OCI-LY7 (cell line): ENCODE measurements at regions not wholly inside any gene's neighbourhood (a gene's known extent, or its start where the extent isn't known, plus 50 kb on each side); places are given as distances from the start of the nearest gene placed in this dataset.

Experiments used
- BruUV-seq: library from RNA; stranded (reverse); fragments of 400-500 nt; replicated peaks from 2 replicates; lab custom pipeline; 2021; lab: Mats Ljungman, UMichigan
- CTCF ChIA-PET: fragments of 300-600 bp; sonication (Branson Sonifier 250); formaldehyde crosslinking; loops from one replicate; lab custom pipeline; 2022; ENCODE audit warnings: antibody characterized with exemption; ENCODE audit not compliant: unreplicated experiment; lab: Charles Lee
- POLR2A ChIA-PET: fragments of 300-600 bp; sonication (Branson Sonifier 250); formaldehyde crosslinking; loops from one replicate; lab custom pipeline; 2022; ENCODE audit warnings: antibody characterized with exemption; lab: Charles Lee
- DNase-seq: peaks from one replicate; pipeline ENCODE4 v3.0.0-alpha.2; 2015; ENCODE audit warnings: low spot score
- H2AFZ ChIP-seq: fragments of 200-600 bp; sonication (generic), shearing (Covaris generic); 2 replicates; pipeline ENCODE4 v1.6.1; 2014; ENCODE audit warnings: mild to moderate bottlenecking, antibody characterized with exemption, low read length, moderate library complexity
- H3K27ac ChIP-seq: fragments of 200-600 bp; sonication (generic); 2 replicates; pipeline ENCODE4 v1.5.1; 2014; ENCODE audit warnings: mixed run types, low read depth, mild to moderate bottlenecking, moderate library complexity, low read length, inconsistent platforms; ENCODE audit not compliant: poor library complexity, severe bottlenecking
- H3K36me3 ChIP-seq: fragments of 200-600 bp; sonication (generic); 2 replicates; pipeline ENCODE4 v1.6.1; 2014; ENCODE audit warnings: mild to moderate bottlenecking, antibody characterized with exemption, low read length, moderate library complexity, mixed read lengths; ENCODE audit not compliant: insufficient read depth
- H3K4me1 ChIP-seq: fragments of 200-600 bp; sonication (generic); 2 replicates; pipeline ENCODE4 v1.5.1; 2014; ENCODE audit warnings: mild to moderate bottlenecking, low read length; ENCODE audit not compliant: insufficient read depth, poor library complexity, severe bottlenecking
- H3K4me2 ChIP-seq: fragments of 200-600 bp; sonication (generic); 2 replicates; pipeline ENCODE4 v1.6.1; 2014; ENCODE audit warnings: mild to moderate bottlenecking, low read length
- H3K4me3 ChIP-seq: fragments of 200-600 bp; sonication (generic); 2 replicates; pipeline ENCODE4 v1.5.1; 2014; ENCODE audit warnings: mild to moderate bottlenecking, low read depth, low read length; ENCODE audit not compliant: poor library complexity, severe bottlenecking
- H3K79me2 ChIP-seq: fragments of 200-600 bp; sonication (generic); 2 replicates; pipeline ENCODE4 v1.6.1; 2016; ENCODE audit warnings: low read depth, mild to moderate bottlenecking, low read length, moderate library complexity, mixed read lengths; ENCODE audit not compliant: insufficient read depth
- H3K9me2 ChIP-seq: fragments of 200-600 bp; sonication (generic); 2 replicates; pipeline ENCODE4 v1.6.1; 2016; ENCODE audit warnings: mild to moderate bottlenecking, low read length, mixed read lengths; ENCODE audit not compliant: insufficient read depth
- H3K9me3 ChIP-seq: fragments of 200-600 bp; sonication (generic); 2 replicates; pipeline ENCODE4 v1.6.1; 2014; ENCODE audit warnings: mild to moderate bottlenecking, mixed run types, low read length, mixed read lengths
- H4K20me1 ChIP-seq: fragments of 200-600 bp; sonication (generic); 2 replicates; pipeline ENCODE4 v1.6.1; 2014; ENCODE audit warnings: mild to moderate bottlenecking, antibody characterized with exemption, low read length, moderate library complexity, mixed read lengths; ENCODE audit not compliant: insufficient read depth
- CTCF ChIP-seq: fragments of 200-600 bp; sonication (generic); conservative IDR thresholded peaks from 2 replicates; pipeline ENCODE4 v1.5.1; 2014; ENCODE audit warnings: mild to moderate bottlenecking, antibody characterized with exemption, low read length, moderate library complexity, mixed read lengths
- EZH2phosphoT487 ChIP-seq: fragments of 200-600 bp; sonication (generic); IDR thresholded peaks from 2 replicates; pipeline ENCODE4 v1.6.1; 2018; ENCODE audit warnings: low read depth, borderline replicate concordance, mild to moderate bottlenecking, mixed run types, antibody characterized with exemption, low read length, moderate library complexity, mixed read lengths
- intact Hi-C: fragments of 100-400 bp; cut with micrococcal nuclease; formaldehyde crosslinking; loops from one replicate; pipeline ENCODE4 v1.10.0; 2022; ENCODE audit not compliant: unreplicated experiment

DNA sequence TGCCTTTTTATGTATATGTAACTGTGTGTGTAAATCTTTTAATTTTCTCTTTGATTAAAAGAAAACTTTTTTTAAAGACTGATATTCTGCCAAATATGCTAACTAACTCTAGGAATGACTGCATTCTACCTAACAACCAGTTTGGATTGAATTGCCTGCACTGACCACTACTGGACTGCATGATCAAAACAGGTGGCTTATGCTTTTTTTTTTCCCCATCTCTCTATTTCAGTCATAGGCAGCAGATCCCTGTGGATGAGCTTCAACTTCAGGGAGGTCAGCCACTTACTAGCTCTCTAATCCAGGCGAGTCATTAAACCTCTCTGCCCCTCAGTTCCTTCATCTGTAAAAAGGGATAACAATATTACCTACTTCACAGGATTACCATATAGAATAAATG, 138.6 kb upstream of the SERTAD2 start:
- Histone ChIP-seq H3K9me2 (no peaks in the 10 kb centered on the region), H2AFZ (no peak overlapping the region), H3K9me3 (no peaks in the 10 kb centered on the region), H3K4me3 (no peak overlapping the region), H3K36me3 (no peaks in the 10 kb centered on the region), H3K27ac (no peak overlapping the region), H4K20me1 (no peaks in the 10 kb centered on the region), H3K4me2 (no peak overlapping the region), H3K4me1 (peaks cover 20% of the 10 kb centered on the region), H3K79me2 (no peaks in the 10 kb centered on the region)
- DNase-seq: no peak
- ChIA-PET POLR2A (interaction anchor here (0.6 to 1.4 kb wide), 5 partner anchors 11 to 605 kb away, joined by 3 to 5 read pairs (median 3); no protein-coding TSS in a partner anchor), CTCF (interaction anchor here (0.6 kb wide), 1 partner anchor 143 kb away, joined by 3 read pairs; no protein-coding TSS in a partner anchor)
- no TSS peak for BruUV-seq
- TF ChIP-seq EZH2phosphoT487 (no peak), CTCF (no peak)
- intact Hi-C loops: no loop called here

DNA sequence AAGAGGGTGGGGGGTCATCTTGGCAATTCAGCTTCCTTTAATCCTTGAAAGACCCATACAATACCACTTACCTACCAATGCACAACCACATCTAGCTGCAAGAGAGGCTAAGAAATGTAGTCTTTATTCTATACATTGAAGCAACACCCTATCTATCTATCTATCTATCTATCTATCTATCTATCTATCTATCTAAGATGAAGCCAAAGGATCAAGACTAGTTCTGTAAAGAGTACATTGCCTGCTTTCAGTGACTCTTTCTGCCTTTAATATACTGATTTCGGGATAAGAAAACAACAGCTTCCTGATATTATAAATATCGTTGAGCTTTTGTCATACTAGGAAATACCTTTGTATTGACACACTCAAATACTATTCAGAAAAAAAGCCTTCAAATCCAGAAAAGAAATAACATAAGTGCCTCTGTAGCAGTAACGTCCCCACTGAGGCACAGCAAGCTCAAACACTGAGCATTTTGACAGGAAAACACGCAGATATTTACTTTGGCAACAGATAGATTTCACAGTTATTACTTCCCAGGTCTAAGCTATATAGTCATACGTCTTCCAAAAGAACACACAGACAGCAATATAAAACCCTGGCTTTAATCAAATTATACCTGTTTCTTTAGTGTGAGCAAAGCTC, 139.4 kb upstream of the SERTAD2 start:
- ChIA-PET POLR2A (interaction anchor here (0.5 to 1.4 kb wide), 6 partner anchors 12 to 451 kb away, joined by 3 to 6 read pairs (median 4); no protein-coding TSS in a partner anchor), CTCF (interaction anchor here (1.0 kb wide), 1 partner anchor 19 kb away, joined by 3 read pairs; no protein-coding TSS in a partner anchor)
- no peak for DNase-seq
- intact Hi-C loops: no loop called here
- no peak for TF ChIP-seq CTCF
- no peak for TF ChIP-seq EZH2phosphoT487
- Histone ChIP-seq H3K27ac (no peak overlapping the region), H3K36me3 (no peaks in the 10 kb centered on the region), H3K4me1 (peaks cover 23% of the 10 kb centered on the region), H3K79me2 (no peaks in the 10 kb centered on the region), H3K4me3 (no peak overlapping the region), H3K4me2 (no peak overlapping the region), H3K9me2 (no peaks in the 10 kb centered on the region), H3K9me3 (no peaks in the 10 kb centered on the region), H2AFZ (no peak overlapping the region), H4K20me1 (no peaks in the 10 kb centered on the region)
- no TSS peak for BruUV-seq

- H3K4me3 ChIP-seq: no peak overlapping the region
- POLR2A ChIA-PET: interaction anchor here (0.5 kb wide), 2 partner anchors 155 to 451 kb away, joined by 3 to 6 read pairs; no protein-coding TSS in a partner anchor
- BruUV-seq: no TSS peak
- no peaks in the 10 kb centered on the region for H3K9me3 ChIP-seq
- peaks cover 23% of the 10 kb centered on the region for H3K4me1 ChIP-seq
- H3K9me2 ChIP-seq: no peaks in the 10 kb centered on the region
- CTCF ChIA-PET: interaction anchor here (1.0 kb wide), 1 partner anchor 18 kb away, joined by 3 read pairs; no protein-coding TSS in a partner anchor
- no peaks in the 10 kb centered on the region for H4K20me1 ChIP-seq
- H3K4me2 ChIP-seq: no peak overlapping the region
- no peak overlapping the region for H3K27ac ChIP-seq
- no peak overlapping the region for H2AFZ ChIP-seq
- H3K79me2 ChIP-seq: no peaks in the 10 kb centered on the region
- no peak for DNase-seq
- no peaks in the 10 kb centered on the region for H3K36me3 ChIP-seq
- intact Hi-C loops: no loop called here
- TF ChIP-seq EZH2phosphoT487: no peak
- no peak for TF ChIP-seq CTCF
These were observed 140.0 kb upstream of the SERTAD2 start for GRCh38 chr2:64793701-64794100.
